Suprapubic skin (tissue), 4 donors: ENCODE measurements at regions not wholly inside any gene's neighbourhood (a gene's known extent, or its start where the extent isn't known, plus 50 kb on each side); places are given as distances from the start of the nearest gene placed in this dataset.

Experiments
- DNase-seq, 2 donors: peaks; one replicate each; pipeline ENCODE4 v3.0.0-alpha.2; 2019; ENCODE audit warnings: low spot score in 2 of 2
- H3K27ac ChIP-seq: fragments of 200-600 bp; sonication (generic); one replicate; pipeline ENCODE4 v1.5.1; 2019
- H3K27me3 ChIP-seq: fragments of 200-600 bp; sonication (generic); one replicate; pipeline ENCODE4 v1.5.1; 2019
- H3K36me3 ChIP-seq: fragments of 200-600 bp; sonication (generic); one replicate; pipeline ENCODE4 v1.5.1; 2019
- H3K4me1 ChIP-seq: fragments of 200-600 bp; sonication (generic); one replicate; pipeline ENCODE4 v1.5.1; 2019
- H3K4me3 ChIP-seq: fragments of 200-600 bp; sonication (generic); one replicate; pipeline ENCODE4 v1.5.1; 2019; ENCODE audit warnings: mild to moderate bottlenecking
- H3K9me3 ChIP-seq: fragments of 200-600 bp; sonication (generic); one replicate; pipeline ENCODE4 v1.5.1; 2019
- EP300 ChIP-seq: sonication (generic); formaldehyde crosslinking; IDR thresholded peaks from one replicate; pipeline ENCODE4 v1.6.1; 2017; ENCODE audit warnings: antibody characterized with exemption
- POLR2A ChIP-seq, 2 donors: fragments of 450-650 bp; IDR thresholded peaks; one replicate each; pipeline ENCODE4 v1.6.1; 2017; ENCODE audit warnings: antibody characterized with exemption in 2 of 2, mild to moderate bottlenecking in 2 of 2, moderate library complexity in 2 of 2
- POLR2AphosphoS5 ChIP-seq, 3 donors: sonication (generic); formaldehyde crosslinking; IDR thresholded peaks; one replicate each; pipeline ENCODE4 v1.6.1; 2017; ENCODE audit warnings: antibody characterized with exemption in 3 of 3
- WGBS: methylation state at CpG from one replicate; pipeline ENCODE4 v1.1.5; 2018; 5-methylcytosine and 5-hydroxymethylcytosine counted together
- TF ChIP-seq, protein P1 (sequence below), 2 donors: fragments of 200-600 bp in 1 of 2; fragments of 450-650 bp in 1 of 2; sonication (generic) in 1 of 2; IDR thresholded peaks; one replicate each; pipeline ENCODE4 v1.5.1; 2016 to 2019; ENCODE audit warnings: antibody characterized with exemption in 2 of 2, mild to moderate bottlenecking in 1 of 2, moderate library complexity in 1 of 2

- Histone ChIP-seq H3K27me3 (no peaks in the 10 kb centered on the region), H3K9me3 (no peaks in the 10 kb centered on the region), H3K27ac (peak overlapping the region; percentile 24), H3K36me3 (no peaks in the 10 kb centered on the region), H3K4me3 (no peak overlapping the region), H3K4me1 (peaks cover 19% of the 10 kb centered on the region)
- DNase-seq: no peak
- no peak for TF ChIP-seq EP300
- 39% methylated on average over 11 of the region's 12 CpGs for WGBS
Observed at GRCh38 chr1:182003953-182004586, 57.4 kb downstream of the ZNF648 start.

DNA sequence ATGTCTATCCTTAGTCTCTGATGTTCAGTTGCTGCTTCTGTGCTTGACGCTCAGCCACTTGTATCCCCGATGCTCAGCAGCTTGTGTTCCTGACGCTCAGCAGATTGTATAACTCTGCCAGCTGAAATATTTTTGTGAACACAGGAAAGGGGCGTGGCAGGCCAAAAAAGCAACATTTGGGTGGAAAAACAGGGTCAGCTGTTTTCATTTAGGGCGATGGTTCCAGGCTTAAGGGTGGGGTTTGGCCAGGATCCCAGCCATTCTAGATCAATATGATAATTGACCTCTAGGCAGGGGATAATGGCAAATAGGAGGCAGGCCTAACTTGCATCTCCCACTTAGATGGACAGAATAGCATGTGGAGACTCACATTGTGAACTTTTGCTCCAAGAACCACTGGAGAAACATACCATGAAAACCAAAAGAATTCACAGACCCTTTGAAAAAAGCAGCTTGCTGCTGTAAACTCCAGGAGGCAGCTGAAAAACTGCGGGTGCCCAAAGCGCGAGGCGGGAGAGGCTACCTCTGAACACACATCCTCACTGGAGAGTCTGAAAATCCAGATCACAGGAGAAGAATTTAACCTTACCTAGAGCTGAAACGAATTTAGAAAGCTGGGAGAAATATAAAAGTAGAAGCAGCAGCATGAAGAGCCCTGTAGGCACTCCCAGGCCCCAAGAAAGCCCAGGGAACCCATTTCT, 58.3 kb downstream of the ZNF648 start:
- Histone ChIP-seq H3K4me3 (no peak overlapping the region), H3K36me3 (no peaks in the 10 kb centered on the region), H3K9me3 (no peaks in the 10 kb centered on the region), H3K4me1 (peaks cover 19% of the 10 kb centered on the region), H3K27ac (peak overlapping the region; percentile 29), H3K27me3 (no peaks in the 10 kb centered on the region)
- DNase-seq: peak in 1 of 2 donors; percentile 58
- WGBS: 36% methylated on average over 10 of the region's 10 CpGs
- TF ChIP-seq POLR2AphosphoS5 (IDR thresholded peaks at IDR 0.05) (no peak), POLR2A (IDR thresholded peaks at IDR 0.05) (no peak), EP300 (no peak)
- TF ChIP-seq, protein P1, sequence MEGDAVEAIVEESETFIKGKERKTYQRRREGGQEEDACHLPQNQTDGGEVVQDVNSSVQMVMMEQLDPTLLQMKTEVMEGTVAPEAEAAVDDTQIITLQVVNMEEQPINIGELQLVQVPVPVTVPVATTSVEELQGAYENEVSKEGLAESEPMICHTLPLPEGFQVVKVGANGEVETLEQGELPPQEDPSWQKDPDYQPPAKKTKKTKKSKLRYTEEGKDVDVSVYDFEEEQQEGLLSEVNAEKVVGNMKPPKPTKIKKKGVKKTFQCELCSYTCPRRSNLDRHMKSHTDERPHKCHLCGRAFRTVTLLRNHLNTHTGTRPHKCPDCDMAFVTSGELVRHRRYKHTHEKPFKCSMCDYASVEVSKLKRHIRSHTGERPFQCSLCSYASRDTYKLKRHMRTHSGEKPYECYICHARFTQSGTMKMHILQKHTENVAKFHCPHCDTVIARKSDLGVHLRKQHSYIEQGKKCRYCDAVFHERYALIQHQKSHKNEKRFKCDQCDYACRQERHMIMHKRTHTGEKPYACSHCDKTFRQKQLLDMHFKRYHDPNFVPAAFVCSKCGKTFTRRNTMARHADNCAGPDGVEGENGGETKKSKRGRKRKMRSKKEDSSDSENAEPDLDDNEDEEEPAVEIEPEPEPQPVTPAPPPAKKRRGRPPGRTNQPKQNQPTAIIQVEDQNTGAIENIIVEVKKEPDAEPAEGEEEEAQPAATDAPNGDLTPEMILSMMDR (IDR thresholded peaks at IDR 0.05): no peak

GRCh38 chr1:182002570-182002969, 58.9 kb downstream of the ZNF648 start:
- TF ChIP-seq EP300: no peak
- no peak for TF ChIP-seq POLR2A (IDR thresholded peaks at IDR 0.05)
- no peak for TF ChIP-seq POLR2AphosphoS5 (IDR thresholded peaks at IDR 0.05)
- TF ChIP-seq, protein P1 (IDR thresholded peaks at IDR 0.05): no peak
- no peaks in the 10 kb centered on the region for H3K27me3 ChIP-seq
- H3K4me3 ChIP-seq: no peak overlapping the region
- H3K4me1 ChIP-seq: peaks cover 19% of the 10 kb centered on the region
- H3K9me3 ChIP-seq: no peaks in the 10 kb centered on the region
- H3K36me3 ChIP-seq: no peaks in the 10 kb centered on the region
- no peak for DNase-seq
- 38% methylated on average over 10 of the region's 10 CpGs for WGBS
- peak overlapping the region; percentile 29 for H3K27ac ChIP-seq

GRCh38 chr1:181998858-181999257, 62.7 kb downstream of the ZNF648 start:
- Histone ChIP-seq H3K4me1 (peaks cover 15% of the 10 kb centered on the region), H3K36me3 (no peaks in the 10 kb centered on the region), H3K27ac (no peak overlapping the region), H3K4me3 (no peak overlapping the region), H3K27me3 (no peaks in the 10 kb centered on the region), H3K9me3 (no peaks in the 10 kb centered on the region)
- DNase-seq: no peak
- WGBS: 90% methylated on average over 4 of the region's 4 CpGs
- TF ChIP-seq EP300 (no peak), POLR2AphosphoS5 (IDR thresholded peaks at IDR 0.05) (no peak), POLR2A (IDR thresholded peaks at IDR 0.05) (no peak)
- TF ChIP-seq, protein P1 (IDR thresholded peaks at IDR 0.05): no peak

DNA sequence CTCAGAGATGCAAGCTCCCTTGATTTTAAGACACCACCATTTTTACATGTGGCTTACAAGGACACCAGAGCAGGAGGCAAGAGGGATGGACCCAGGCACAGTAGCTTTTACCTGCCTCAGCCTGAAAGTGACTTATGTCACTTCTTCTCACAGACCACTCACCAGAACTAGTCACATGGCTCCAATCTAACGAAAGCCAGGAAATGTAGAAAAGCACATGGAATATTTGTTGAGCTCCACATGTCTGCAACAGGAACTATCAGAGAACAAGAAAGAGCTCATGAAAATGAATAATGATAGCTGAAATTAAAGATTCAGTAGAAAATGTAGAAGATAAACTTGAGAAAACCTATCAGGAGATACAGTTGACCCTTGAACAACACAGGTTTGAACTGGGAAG, 69.4 kb downstream of the ZNF648 start:
- H3K4me3 ChIP-seq: no peak overlapping the region

More for the DNA sequence above, 69.4 kb downstream of the ZNF648 start:
- no peaks in the 10 kb centered on the region for H3K4me1 ChIP-seq
- no peak for DNase-seq
- TF ChIP-seq, protein P1 (IDR thresholded peaks at IDR 0.05): no peak
- TF ChIP-seq EP300 (no peak), POLR2A (IDR thresholded peaks at IDR 0.05) (no peak), POLR2AphosphoS5 (IDR thresholded peaks at IDR 0.05) (no peak)
- WGBS: 55% methylated on average over 1 of the region's 1 CpG
- H3K27me3 ChIP-seq: no peaks in the 10 kb centered on the region
- H3K9me3 ChIP-seq: no peaks in the 10 kb centered on the region
- H3K36me3 ChIP-seq: no peaks in the 10 kb centered on the region
- H3K27ac ChIP-seq: no peak overlapping the region
